RCC 7860 (cell line): ENCODE measurements at regions not wholly inside any gene's neighbourhood (a gene's known extent, or its start where the extent isn't known, plus 50 kb on each side); places are given as distances from the start of the nearest gene placed in this dataset.

Source experiments
- DNase-seq: peaks from one replicate; pipeline ENCODE4 v3.0.0-alpha.2; 2015; ENCODE audit warnings: low spot score
- FAIRE-seq: peaks from 2 replicates; lab custom pipeline; 2012; peaks lifted over from hg19 to GRCh38; lab: Jason Lieb, UNC

DNA sequence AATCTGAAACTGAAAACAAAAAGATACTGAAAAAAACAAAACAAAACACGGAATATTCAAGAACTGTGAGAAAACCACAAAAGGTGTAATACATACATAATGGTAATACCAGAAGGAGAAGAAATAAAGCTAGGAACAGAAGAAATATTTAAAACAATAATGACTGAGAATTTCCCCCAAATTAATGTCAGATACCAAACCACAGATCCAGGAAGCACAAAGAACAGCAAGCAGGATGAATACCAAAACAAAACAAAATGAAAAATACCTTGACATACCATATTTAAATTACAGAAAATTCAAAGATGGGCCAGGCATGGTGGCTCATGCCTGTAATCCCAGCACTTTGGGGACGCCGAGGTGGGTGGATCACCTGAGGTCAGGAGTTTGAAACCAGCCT lies 57.7 kb upstream of the PARD3 start:
- FAIRE-seq, result no peak

DNA sequence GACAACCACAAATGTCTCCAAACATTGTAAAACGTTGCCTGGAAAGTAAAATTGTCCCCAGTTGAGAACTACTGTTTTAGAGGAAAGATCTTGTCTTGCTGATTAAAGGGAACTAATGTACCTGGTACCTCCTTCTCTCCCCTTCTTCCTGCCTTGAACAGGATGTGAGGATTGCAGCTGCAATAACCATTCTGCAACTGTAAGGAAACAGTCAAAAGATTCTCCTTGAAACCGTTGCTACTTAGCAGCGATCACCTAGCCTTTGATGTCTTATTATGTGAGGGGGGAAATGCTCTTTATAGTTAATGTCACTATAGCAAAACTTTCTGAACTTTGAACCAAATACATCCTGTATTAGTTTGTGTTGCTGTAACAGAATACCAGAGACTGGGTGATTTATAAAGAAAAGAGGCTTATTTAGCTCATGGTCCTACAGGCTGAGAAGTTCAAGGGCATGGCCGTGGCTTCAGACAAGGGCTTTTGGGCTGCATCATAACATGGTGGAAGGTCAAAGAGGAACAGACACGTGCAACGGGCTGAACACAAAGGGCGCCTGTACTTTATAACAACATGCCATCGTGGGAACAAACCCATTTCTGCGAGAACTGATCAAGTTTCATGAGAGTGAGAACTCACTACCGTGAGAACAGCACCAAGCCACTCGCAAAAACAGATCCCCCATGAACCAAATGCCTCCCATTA lies 54.2 kb upstream of the PARD3 start:
- no peak for DNase-seq
- FAIRE-seq, result no peak

More for the DNA sequence above, 57.7 kb upstream of the PARD3 start:
- DNase-seq, result no peak

DNA sequence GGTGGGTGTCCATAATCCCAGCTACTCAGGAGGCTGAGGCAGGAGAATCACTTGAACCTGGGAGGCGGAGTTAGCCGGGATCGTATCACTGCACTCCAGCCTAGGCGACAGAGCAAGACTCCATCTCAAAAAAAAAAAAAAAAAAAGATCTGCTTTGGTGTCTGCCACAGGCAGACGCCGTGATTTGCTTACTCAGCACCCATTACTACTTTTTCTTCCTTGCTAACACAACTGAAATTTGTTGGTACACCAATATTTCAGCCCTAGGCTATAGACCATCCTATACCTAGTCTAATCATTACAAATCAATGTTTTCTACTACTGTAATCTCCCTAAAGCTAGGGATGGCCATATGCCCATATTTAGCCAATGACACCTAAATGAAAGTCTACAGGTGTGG lies 53.5 kb upstream of the PARD3 start:
- DNase-seq, result no peak
- no peak for FAIRE-seq

DNA sequence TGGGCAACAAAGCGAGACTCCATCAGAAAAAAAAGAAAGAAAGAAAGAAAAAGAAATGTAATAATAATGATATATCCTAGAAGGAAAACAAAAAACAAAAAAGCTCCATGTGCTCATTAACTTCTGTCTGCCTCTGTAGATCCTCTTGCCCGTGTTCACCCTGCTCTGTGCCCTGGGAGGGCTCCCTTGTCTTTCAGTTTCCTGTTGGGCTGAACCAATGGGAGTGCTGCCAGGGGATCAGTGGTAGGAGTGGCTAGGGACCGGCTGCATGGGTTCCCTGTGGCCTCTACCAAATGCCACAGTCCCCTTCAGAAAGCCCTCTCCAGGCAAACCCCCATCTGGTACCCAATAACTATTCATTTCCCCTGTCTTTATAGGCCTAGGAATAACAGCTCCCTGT lies 51.8 kb upstream of the PARD3 start:
- FAIRE-seq, result no peak
- no peak for DNase-seq
